Spleen (tissue), 7 donors: ENCODE measurements at regions not wholly inside any gene's neighbourhood (a gene's known extent, or its start where the extent isn't known, plus 50 kb on each side); places are given as distances from the start of the nearest gene placed in this dataset.

ENCODE experiments used
- CTCF ChIP-seq, 11 experiments: fragments of 200-600 bp in 7 of 11; fragments of 450-650 bp in 4 of 11; sonication (generic) in 4 of 11; IDR thresholded peaks in 8 of 11; conservative IDR thresholded peaks in 3 of 11; 1 replicate in 7 of 11; 2 replicates in 4 of 11; pipeline versions ENCODE4 v1.4.0 to v1.8.0; 2016 to 2021; ENCODE audit warnings: antibody characterized with exemption in 11 of 11, inconsistent platforms in 4 of 11, mild to moderate bottlenecking in 1 of 11
- POLR2AphosphoS5 ChIP-seq, 3 donors: sonication (generic); formaldehyde crosslinking; IDR thresholded peaks; one replicate each; pipeline ENCODE4 v1.5.1; 2017; ENCODE audit warnings: antibody characterized with exemption in 3 of 3
- donor health status: DM: no; HTN: no; CAD: no; lungs with moderate emphysema.
- donor health status: DM: no; HTN: no; CAD: no.
- donor health status: DM: no; HTN: no; CAD: no.

GRCh38 chr1:222973561-222973960 lies 158.7 kb downstream of the DISP1 start:
- TF ChIP-seq CTCF (IDR thresholded peaks at IDR 0.05 in 8 of 11, conservative IDR thresholded peaks at IDR 0.05 in 3 of 11), result no peak
- TF ChIP-seq POLR2AphosphoS5 (IDR thresholded peaks at IDR 0.05), result no peak
